Type B pancreatic cell (in vitro differentiated cells): ENCODE measurements at regions not wholly inside any gene's neighbourhood (a gene's known extent, or its start where the extent isn't known, plus 50 kb on each side); places are given as distances from the start of the nearest gene placed in this dataset.
A peak's percentile ranks its signal among the peaks of the same experiment; 100 is the strongest.

ENCODE experiments used
- DNase-seq: peaks from one replicate; pipeline ENCODE4 v3.0.0; 2021; ENCODE audit warnings: mixed read lengths; ENCODE audit not compliant: unreplicated experiment; ENCODE audit errors: extremely low spot score
- H3K27ac Mint-ChIP-seq: 2 replicates; pipeline ENCODE4 v1.8.0; 2021; ENCODE audit warnings: mild to moderate bottlenecking, mixed read lengths
- H3K27me3 Mint-ChIP-seq: 2 replicates; pipeline ENCODE4 v1.8.0; 2021; ENCODE audit warnings: mixed read lengths
- H3K36me3 Mint-ChIP-seq: 2 replicates; pipeline ENCODE4 v1.8.0; 2021; ENCODE audit warnings: mixed read lengths
- H3K4me1 Mint-ChIP-seq: one replicate; pipeline ENCODE4 v1.8.0; 2021; ENCODE audit warnings: mixed read lengths; ENCODE audit not compliant: unreplicated experiment
- H3K4me3 Mint-ChIP-seq: 2 replicates; pipeline ENCODE4 v1.8.0; 2021; ENCODE audit warnings: mild to moderate bottlenecking, mixed read lengths
- H3K9me3 Mint-ChIP-seq: 2 replicates; pipeline ENCODE4 v1.8.0; 2021; ENCODE audit warnings: mixed read lengths
- TF ChIP-seq, protein P1 (sequence below): fragments of 200-600 bp; sonication (generic); conservative IDR thresholded peaks from 2 replicates; pipeline ENCODE4 v1.5.0; 2021; ENCODE audit warnings: antibody characterized with exemption, mild to moderate bottlenecking

DNA sequence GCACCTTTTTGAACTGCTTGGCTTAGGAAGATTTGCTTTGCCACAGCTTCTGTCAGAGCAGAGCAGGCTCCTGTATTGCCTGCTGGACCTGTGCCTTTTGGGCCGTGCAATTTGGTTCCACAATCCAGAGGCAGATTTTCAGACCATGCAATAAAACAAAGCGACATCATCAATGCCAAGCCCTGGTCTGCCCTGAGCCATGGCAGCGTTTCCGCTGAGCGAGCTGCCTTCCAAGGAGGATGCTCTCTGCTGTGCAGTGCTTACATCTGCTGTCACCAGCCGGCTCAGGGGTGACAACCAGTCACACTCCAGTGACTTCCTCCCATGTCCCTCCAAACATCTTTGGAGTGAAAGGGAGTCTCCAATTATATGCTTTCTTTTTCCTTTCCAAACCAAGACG lies 282.2 kb downstream of the CDH26 start:
- H3K36me3 Mint-ChIP-seq: no peaks in the 10 kb centered on the region
- H3K4me1 Mint-ChIP-seq: no peaks in the 10 kb centered on the region
- no peak overlapping the region for H3K27ac Mint-ChIP-seq
- H3K9me3 Mint-ChIP-seq: no peaks in the 10 kb centered on the region
- TF ChIP-seq, protein P1, sequence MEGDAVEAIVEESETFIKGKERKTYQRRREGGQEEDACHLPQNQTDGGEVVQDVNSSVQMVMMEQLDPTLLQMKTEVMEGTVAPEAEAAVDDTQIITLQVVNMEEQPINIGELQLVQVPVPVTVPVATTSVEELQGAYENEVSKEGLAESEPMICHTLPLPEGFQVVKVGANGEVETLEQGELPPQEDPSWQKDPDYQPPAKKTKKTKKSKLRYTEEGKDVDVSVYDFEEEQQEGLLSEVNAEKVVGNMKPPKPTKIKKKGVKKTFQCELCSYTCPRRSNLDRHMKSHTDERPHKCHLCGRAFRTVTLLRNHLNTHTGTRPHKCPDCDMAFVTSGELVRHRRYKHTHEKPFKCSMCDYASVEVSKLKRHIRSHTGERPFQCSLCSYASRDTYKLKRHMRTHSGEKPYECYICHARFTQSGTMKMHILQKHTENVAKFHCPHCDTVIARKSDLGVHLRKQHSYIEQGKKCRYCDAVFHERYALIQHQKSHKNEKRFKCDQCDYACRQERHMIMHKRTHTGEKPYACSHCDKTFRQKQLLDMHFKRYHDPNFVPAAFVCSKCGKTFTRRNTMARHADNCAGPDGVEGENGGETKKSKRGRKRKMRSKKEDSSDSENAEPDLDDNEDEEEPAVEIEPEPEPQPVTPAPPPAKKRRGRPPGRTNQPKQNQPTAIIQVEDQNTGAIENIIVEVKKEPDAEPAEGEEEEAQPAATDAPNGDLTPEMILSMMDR: no peak
- H3K27me3 Mint-ChIP-seq: peaks cover 51% of the 10 kb centered on the region
- no peak for DNase-seq
- no peak overlapping the region for H3K4me3 Mint-ChIP-seq

DNA sequence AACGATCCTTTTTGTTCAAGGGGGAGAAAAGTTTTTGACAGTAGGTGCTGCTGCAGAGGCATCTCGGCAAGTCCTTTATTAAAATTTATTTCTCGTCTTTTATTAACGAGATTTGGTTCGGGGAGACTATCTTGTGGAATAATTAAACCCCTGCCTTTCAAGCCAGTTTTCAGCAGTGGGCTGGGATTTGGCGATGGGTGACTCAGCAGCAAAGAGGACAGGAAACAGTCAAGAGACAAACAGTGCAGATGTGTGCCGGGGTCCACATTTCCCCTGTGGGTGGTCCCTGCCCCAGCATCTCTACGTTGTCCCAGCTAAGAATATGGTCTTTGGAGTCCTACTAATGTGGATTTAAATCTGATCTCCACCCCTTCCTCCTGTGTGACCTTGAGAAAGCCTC lies 282.8 kb downstream of the CDH26 start:
- Mint-ChIP-seq H3K4me1 (no peaks in the 10 kb centered on the region), H3K27ac (no peak overlapping the region), H3K4me3 (no peak overlapping the region), H3K9me3 (no peaks in the 10 kb centered on the region), H3K36me3 (no peaks in the 10 kb centered on the region), H3K27me3 (peaks cover 45% of the 10 kb centered on the region)
- no peak for DNase-seq
- TF ChIP-seq, protein P1: no peak

DNA sequence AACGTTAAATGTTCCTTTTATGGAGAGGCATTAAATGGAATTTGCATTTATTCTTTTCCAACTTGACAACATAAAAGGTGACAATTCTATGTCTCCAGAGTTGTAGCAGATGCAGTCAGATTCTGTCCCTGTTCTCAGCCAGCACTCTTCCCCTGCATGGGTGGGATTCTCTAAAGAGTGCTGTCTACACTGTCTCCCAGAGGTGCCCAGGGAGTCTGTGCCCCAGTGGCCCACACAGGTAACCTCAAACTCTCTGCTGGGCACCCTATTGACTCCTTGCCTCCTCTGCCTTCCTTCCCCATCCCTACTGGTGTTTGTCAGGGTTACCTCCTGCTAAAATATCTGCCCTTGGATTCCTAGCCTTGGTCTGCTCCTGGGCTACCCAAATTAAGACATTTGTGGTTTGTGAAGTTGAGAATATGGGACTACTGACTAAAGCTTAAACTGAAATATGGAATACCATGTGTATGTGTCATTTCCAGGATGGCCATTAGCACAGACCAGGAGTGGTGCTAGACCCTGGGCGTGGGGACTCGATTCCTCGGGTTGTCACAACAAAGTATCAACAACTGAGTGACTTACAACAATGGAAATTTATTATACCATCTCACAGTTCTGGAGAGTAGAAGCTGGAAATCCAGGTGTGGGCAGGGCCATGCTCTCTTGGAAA lies 284.7 kb downstream of the CDH26 start:
- H3K36me3 Mint-ChIP-seq: no peaks in the 10 kb centered on the region
- H3K9me3 Mint-ChIP-seq: no peaks in the 10 kb centered on the region
- no peak for DNase-seq
- peak overlapping the region; percentile 25 for H3K27ac Mint-ChIP-seq
- TF ChIP-seq, protein P1: no peak
- no peaks in the 10 kb centered on the region for H3K4me1 Mint-ChIP-seq
- no peak overlapping the region for H3K4me3 Mint-ChIP-seq
- H3K27me3 Mint-ChIP-seq: peaks cover 36% of the 10 kb centered on the region

DNA sequence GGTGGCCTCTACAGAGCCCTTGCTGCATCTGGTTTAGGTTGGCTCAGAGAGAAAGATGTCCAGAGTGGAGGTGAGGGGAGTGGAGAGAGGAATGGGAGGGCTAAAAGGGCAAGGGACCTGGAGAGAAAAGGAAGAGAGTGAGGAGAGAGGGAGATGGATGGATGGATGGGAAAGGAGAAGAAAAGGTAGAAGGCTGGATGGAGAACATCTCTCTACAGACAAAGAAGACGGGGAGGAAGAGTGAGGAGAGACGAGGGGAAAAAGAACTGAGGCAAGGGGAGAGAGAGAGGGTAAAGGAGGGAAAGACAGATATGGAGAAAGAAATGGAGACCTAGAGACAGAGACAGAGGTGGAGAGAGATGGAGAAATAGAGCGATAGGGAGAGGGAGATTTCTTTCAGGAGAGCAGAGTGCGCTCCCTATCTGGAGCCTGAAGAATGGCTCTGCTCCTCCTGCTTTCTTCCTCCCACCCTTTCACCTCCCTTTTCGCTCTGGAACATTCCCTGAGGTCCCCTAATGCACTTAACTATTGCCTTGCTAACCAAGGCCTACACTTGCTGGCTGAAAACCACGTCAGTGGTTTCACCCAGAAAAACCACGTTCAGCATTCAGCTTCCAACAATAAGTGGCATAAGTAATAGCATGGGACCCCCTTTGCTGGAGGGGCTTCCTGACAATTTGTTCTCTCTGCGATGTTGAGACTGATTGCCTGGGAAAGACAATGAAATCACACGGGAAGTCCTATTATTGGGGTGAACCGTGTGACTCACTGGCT lies 286.3 kb downstream of the CDH26 start:
- H3K36me3 Mint-ChIP-seq: no peaks in the 10 kb centered on the region
- H3K4me3 Mint-ChIP-seq: no peak overlapping the region
- H3K27me3 Mint-ChIP-seq: peaks cover 35% of the 10 kb centered on the region

DNA sequence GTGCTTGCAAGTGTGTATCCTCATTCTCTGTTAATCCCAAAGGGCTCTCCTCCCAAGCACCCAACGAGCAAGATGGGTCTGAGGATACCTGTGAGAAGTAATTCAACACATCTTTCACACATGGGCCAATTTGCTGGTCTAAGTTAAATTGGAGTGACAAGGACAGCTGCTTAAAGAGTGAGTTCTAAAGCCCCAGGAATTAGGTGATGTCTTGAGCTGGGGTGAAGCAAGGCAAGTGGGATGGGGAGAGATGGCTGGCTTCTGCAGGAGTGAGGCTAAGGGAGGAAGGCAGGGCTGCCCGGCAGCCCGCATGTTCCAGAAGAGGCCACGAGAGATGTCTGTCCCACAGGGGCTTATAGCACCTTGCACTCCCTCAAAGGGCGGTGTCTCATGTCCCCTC lies 288.5 kb downstream of the CDH26 start:
- H3K9me3 Mint-ChIP-seq: no peaks in the 10 kb centered on the region
- H3K27me3 Mint-ChIP-seq: peaks cover 25% of the 10 kb centered on the region
- H3K4me1 Mint-ChIP-seq: no peaks in the 10 kb centered on the region
- no peak overlapping the region for H3K27ac Mint-ChIP-seq
- TF ChIP-seq, protein P1: no peak
- DNase-seq: peak; percentile 40
- H3K36me3 Mint-ChIP-seq: no peaks in the 10 kb centered on the region
- H3K4me3 Mint-ChIP-seq: no peak overlapping the region

More for the DNA sequence above, 286.3 kb downstream of the CDH26 start:
- Mint-ChIP-seq H3K9me3 (no peaks in the 10 kb centered on the region), H3K4me1 (no peaks in the 10 kb centered on the region), H3K27ac (no peak overlapping the region)
- DNase-seq: no peak
- TF ChIP-seq, protein P1: no peak
